H1 (cell line): ENCODE measurements at regions not wholly inside any gene's neighbourhood (a gene's known extent, or its start where the extent isn't known, plus 50 kb on each side); places are given as distances from the start of the nearest gene placed in this dataset.

Experiments used
- ATF3 ChIP-seq: IDR thresholded peaks from 2 replicates; pipeline ENCODE4 v1.6.1; 2011; ENCODE audit warnings: low read depth, mild to moderate bottlenecking, low read length; ENCODE audit not compliant: insufficient read depth
- BACH1 ChIP-seq: IDR thresholded peaks from 2 replicates; pipeline ENCODE4 v1.6.1; 2012; ENCODE audit warnings: low read length, improper control_type of control experiment
- EZH2 ChIP-seq: fragments of 200-600 bp; sonication (generic); IDR thresholded peaks from 2 replicates; pipeline ENCODE4 v1.7.1; 2012; ENCODE audit warnings: low read depth, mild to moderate bottlenecking, moderate library complexity, low read length, inconsistent platforms; ENCODE audit not compliant: severe bottlenecking
- KDM5A ChIP-seq: fragments of 200-600 bp; IDR thresholded peaks from 2 replicates; pipeline ENCODE4 v1.7.1; 2012; ENCODE audit warnings: mild to moderate bottlenecking, low read length, inconsistent platforms, mixed read lengths
- POLR2A ChIP-seq, 2 experiments: IDR thresholded peaks; 1 replicate in 1 of 2; 2 replicates in 1 of 2; pipeline ENCODE4 v1.6.1; 2011; ENCODE audit warnings: low read depth in 2 of 2, low read length in 2 of 2, mild to moderate bottlenecking in 2 of 2; ENCODE audit errors: control extremely low read depth in 1 of 2
- RFX5 ChIP-seq: IDR thresholded peaks from 2 replicates; pipeline ENCODE4 v1.6.1; 2011; ENCODE audit warnings: low read depth, low read length, improper control_type of control experiment, borderline replicate concordance
- SIRT6 ChIP-seq: IDR thresholded peaks from one replicate; pipeline ENCODE4 v1.7.1; 2012; ENCODE audit warnings: low read length, inconsistent platforms
- SP1 ChIP-seq: IDR thresholded peaks from 2 replicates; pipeline ENCODE4 v1.6.1; 2011; ENCODE audit warnings: low read depth, low read length
- SP2 ChIP-seq: IDR thresholded peaks from 2 replicates; pipeline ENCODE4 v1.6.1; 2012; ENCODE audit warnings: mild to moderate bottlenecking, low read length, inconsistent platforms
- TCF12 ChIP-seq: IDR thresholded peaks from 2 replicates; pipeline ENCODE4 v1.6.1; 2011; ENCODE audit warnings: low read depth, mild to moderate bottlenecking, low read length
- USF2 ChIP-seq: IDR thresholded peaks from 2 replicates; pipeline ENCODE4 v1.6.1; 2011; ENCODE audit warnings: low read length, improper control_type of control experiment
- TF ChIP-seq, protein P1 (sequence below), 3 experiments: IDR thresholded peaks; 1 replicate in 2 of 3; 2 replicates in 1 of 3; pipeline versions ENCODE4 v1.5.1 to v1.6.1; 2011; ENCODE audit warnings: low read length in 3 of 3, mild to moderate bottlenecking in 3 of 3, inconsistent platforms in 2 of 3, low read depth in 1 of 3, moderate library complexity in 1 of 3; ENCODE audit not compliant: insufficient read depth in 1 of 3; ENCODE audit errors: control extremely low read depth in 1 of 3

GRCh38 chr10:113279262-113279661 lies 273.6 kb upstream of the HABP2 start:
- TF ChIP-seq ATF3: no peak
- TF ChIP-seq TCF12: no peak
- TF ChIP-seq BACH1: no peak
- no peak for TF ChIP-seq SIRT6
- TF ChIP-seq USF2: no peak
- no peak for TF ChIP-seq POLR2A (IDR thresholded peaks at IDR 0.05; ENCODE audit: control extremely low read depth in 1 of 2, low read depth in 2 of 2, low read length in 2 of 2)
- TF ChIP-seq, protein P1, sequence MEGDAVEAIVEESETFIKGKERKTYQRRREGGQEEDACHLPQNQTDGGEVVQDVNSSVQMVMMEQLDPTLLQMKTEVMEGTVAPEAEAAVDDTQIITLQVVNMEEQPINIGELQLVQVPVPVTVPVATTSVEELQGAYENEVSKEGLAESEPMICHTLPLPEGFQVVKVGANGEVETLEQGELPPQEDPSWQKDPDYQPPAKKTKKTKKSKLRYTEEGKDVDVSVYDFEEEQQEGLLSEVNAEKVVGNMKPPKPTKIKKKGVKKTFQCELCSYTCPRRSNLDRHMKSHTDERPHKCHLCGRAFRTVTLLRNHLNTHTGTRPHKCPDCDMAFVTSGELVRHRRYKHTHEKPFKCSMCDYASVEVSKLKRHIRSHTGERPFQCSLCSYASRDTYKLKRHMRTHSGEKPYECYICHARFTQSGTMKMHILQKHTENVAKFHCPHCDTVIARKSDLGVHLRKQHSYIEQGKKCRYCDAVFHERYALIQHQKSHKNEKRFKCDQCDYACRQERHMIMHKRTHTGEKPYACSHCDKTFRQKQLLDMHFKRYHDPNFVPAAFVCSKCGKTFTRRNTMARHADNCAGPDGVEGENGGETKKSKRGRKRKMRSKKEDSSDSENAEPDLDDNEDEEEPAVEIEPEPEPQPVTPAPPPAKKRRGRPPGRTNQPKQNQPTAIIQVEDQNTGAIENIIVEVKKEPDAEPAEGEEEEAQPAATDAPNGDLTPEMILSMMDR (IDR thresholded peaks at IDR 0.05; ENCODE audit: control extremely low read depth in 1 of 3, insufficient read depth in 1 of 3, low read depth in 1 of 3, low read length in 3 of 3): no peak
- TF ChIP-seq RFX5: no peak
- TF ChIP-seq SP2: no peak
- TF ChIP-seq EZH2: no peak
- TF ChIP-seq KDM5A: no peak
- TF ChIP-seq SP1: no peak
